HK-2 (cell line): ENCODE measurements at regions not wholly inside any gene's neighbourhood (a gene's known extent, or its start where the extent isn't known, plus 50 kb on each side); places are given as distances from the start of the nearest gene placed in this dataset.

Source experiments
- DNase-seq: peaks from one replicate; pipeline ENCODE4 v3.0.0-alpha.2; 2018; ENCODE audit not compliant: unreplicated experiment

GRCh38 chr6:23154159-23154558 lies 584.8 kb downstream of the HDGFL1 start:
- DNase-seq: no peak

DNA sequence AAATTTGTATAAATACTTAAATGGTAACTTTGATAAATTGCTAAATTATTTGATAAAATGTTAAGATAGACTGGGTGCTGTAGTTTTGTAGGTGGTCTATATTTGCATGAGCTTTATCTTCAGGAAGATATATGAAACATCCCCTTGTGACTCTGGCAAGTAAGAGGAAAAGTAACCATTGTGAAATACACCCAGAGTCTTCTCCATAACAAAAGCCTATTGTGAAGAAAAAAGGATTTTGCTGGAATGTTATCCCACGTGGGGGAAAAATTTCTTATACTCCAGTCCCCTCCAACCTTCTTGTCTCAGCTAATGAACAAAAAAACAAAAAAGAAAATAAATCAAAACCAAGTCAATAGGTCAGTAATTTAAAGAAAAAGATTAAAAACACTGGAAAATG lies 600.7 kb downstream of the HDGFL1 start:
- DNase-seq: no peak

- DNase-seq: no peak
Observed at GRCh38 chr6:23173234-23173633, 603.9 kb downstream of the HDGFL1 start.

GRCh38 chr6:23174781-23175361 lies 605.5 kb downstream of the HDGFL1 start:
- no peak for DNase-seq

DNA sequence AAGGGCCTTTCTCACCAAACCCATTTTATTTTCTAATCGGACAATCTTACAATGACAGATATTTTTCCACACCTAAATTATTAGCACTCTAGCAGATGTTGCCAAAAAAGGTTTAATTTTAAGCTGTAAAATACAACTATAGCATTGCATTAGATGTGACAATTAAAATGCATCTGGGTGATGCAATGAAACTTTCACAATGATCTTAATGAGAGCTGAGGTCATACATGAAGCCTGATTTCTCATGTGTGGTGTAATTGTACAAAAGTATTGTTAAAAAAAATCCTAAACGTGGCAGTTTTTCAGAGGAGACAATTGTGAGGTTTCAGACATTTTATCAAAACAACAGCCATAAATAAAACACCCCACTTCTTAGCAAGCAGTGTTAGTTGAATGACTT lies 606.0 kb downstream of the HDGFL1 start:
- no peak for DNase-seq

- no peak for DNase-seq
Observed at GRCh38 chr6:23176471-23176870, 607.1 kb downstream of the HDGFL1 start.

DNA sequence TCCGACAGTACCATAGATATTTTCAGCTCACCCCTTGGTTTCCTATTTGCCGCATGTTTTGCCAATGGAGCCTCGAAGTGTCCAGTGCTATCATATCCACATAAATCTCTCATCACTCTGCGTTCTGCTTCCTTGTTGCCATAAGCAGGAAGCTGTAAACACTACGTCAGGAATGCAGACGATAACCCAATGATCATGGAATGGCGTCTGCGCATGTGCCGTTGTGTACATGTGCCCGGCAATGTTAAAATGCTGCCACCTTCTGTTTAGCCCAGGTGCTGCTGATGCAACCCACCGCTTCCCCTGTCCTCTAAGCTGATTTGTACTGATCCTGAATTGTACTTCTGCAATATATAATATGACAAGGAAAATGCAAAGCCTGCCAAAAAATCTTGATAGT lies 607.5 kb downstream of the HDGFL1 start:
- DNase-seq: no peak

GRCh38 chr6:23177806-23178205 lies 608.4 kb downstream of the HDGFL1 start:
- DNase-seq: no peak

DNA sequence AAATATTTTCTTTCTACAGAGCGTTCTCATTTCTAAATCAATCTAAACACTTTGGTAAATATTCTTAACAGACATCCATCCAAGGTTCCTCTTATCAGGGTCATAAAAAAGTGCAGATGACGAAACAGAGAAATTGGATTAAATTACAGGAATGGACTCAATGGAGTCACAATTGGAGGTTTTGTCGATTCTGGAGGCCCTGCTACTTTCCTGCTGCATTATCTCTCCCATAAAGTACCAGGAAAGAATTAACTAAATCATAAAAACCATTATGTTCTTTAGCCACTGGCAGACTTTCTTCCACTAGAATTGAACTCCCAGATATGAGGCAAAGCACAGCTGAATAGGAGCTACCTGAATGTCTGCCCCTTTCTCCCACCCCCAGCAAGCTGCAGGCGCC lies 610.6 kb downstream of the HDGFL1 start:
- no peak for DNase-seq

DNA sequence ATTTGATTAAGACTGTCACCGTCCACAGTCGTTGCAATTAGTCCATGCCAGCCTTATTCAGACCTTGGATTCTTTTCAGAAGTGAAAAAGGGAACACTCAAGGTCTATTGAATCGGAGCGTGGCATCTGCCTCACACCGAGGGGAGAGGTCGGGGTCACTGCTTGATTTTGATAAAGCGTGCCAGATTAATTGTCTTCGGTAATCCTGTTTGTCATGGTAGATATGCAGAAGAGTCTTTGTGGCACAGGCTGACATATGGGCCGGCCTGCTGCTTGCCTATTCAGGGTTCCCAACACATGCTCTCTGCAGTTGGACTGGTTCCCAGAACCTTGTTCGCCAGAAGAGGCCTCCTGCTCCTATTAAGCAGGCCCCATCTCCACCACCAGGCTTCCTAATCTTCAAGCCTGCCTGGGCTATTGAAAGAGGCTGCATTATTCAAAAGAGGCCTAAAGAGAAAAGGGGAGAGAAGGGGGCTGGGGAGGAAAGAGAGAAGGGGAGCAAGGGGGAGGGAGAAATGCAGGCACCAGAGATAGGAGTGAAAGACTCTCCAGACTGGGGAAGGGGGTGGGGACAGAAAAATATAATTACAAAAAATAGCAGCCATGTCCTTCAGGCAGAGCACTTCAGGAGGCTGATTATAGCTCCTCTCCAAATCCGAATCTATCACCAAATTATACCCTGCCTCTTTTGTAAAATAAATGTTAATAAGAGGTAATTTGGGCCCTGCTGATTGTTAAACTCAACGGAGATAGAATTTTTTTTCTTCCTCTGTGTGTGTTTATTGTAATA lies 611.3 kb downstream of the HDGFL1 start:
- DNase-seq: no peak

- DNase-seq: no peak
Observed at GRCh38 chr6:23181356-23182110, 612.2 kb downstream of the HDGFL1 start.

DNA sequence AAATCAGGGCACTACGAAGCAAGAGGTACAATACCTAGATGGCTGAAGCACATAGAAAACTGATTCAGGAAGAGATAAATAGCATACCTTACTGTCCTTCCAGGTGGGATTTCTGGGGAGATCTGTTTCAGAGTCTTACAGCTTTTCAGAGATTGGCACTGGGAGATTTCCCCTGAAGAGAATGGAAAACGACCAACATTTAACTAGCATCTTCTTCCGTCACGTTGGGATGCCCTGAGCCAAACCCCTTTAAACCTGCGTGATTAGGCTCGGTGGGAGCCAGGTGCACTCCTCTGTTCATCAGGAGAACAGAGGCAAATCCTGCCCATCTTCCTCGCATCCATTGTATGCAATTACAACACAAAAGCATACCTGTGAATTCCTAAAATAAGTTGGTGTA lies 614.5 kb downstream of the HDGFL1 start:
- no peak for DNase-seq

DNA sequence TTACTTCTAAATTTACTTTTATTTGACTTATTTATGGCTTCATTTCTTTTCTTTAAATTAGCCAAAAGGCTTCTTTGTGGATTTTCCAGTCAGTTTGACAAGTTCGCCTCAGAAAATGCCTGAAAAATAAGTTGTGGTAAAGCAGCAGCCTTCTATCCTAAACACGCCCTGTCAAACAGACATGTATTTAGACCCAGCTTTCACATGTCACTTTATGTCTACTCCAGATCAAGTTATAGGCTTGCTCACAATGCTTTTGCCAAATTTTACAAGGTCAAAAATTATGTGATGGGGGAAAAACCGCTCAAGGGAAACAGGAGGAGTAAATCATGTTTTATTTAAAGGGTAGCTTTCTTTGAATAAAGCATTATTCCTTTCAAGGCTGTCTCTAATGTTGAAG lies 615.0 kb downstream of the HDGFL1 start:
- DNase-seq: no peak

DNA sequence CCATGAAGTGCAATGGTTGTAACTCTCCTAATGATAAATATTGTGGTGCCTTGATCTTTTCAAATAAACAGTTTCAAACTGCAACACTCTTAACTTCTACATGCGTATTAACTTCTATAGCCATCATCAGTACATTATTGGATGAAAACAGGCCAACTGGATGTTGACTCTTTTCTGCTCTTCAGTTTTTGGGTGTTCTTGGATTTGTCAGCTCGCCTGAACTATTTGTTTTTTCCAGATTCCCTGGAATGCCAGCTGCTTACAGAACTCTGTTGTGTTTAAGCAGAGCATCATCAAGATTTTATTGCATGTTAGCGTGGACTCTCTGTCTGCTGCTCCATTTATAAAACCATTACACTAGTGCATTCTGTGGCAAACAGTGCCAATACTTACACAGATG lies 626.1 kb downstream of the HDGFL1 start:
- DNase-seq: no peak

DNA sequence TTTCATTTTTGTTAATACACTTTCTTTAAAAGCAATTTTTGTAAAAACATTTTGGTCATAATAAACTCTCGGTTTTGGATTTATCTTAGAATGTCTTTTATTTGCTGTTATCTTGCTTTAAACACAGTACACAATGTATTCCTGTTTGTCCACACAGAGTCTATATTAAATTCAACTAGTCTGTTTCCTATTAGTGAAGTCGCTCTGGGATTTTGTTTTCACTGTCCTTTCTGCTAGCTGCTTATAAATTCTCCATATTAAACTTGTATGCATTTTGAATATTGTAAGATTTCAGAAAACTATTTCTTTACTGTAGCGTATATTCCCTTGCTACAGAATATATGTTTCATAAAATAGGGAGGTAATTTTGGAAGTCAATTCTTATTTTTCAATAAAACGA lies 630.2 kb downstream of the HDGFL1 start:
- no peak for DNase-seq

DNA sequence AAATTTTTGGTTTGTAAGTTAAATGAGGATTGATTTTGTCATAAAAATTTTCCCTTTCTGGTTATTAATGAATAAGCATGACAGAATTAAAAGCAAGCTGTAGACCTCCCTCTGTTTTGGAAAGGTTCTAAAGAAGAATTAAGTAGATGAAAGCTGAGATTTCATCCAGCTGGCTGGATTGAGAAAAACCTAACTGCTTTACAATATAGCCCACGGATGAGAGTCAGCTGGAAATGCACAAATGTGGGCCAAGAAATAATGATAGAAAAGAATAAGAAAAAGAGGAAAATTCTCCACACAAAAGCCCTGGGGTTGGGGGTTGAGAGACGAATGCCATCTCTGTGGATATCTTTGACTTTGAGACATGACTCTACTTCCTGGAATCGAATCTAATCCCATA lies 631.6 kb downstream of the HDGFL1 start:
- DNase-seq: no peak

GRCh38 chr6:23202207-23202606 lies 632.8 kb downstream of the HDGFL1 start:
- DNase-seq: no peak

DNA sequence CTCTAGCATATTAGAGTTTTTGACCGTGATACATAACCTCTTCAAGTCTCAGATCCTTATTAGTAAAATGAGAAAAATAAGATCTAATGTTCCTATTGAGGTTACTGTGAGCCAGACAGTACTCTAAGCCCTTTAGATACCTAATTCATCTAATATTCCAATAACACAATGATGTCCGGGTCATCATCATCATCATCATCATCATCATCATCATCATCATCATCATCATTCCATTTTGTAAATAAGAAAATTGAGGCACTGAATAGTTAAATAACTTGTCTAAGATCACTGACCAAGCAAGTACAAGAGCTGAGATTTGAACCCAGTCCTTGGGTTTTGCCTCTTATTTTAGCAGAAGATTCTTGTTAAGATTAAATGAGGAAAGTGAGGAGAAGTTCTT lies 643.0 kb downstream of the HDGFL1 start:
- DNase-seq: no peak

- no peak for DNase-seq
Observed at GRCh38 chr6:23213193-23213592, 643.8 kb downstream of the HDGFL1 start.

GRCh38 chr6:23213651-23214050 lies 644.3 kb downstream of the HDGFL1 start:
- DNase-seq: no peak

- no peak for DNase-seq
Observed at GRCh38 chr6:23218751-23219150, 649.4 kb downstream of the HDGFL1 start.

GRCh38 chr6:23222724-23223123 lies 653.4 kb downstream of the HDGFL1 start:
- DNase-seq: no peak

DNA sequence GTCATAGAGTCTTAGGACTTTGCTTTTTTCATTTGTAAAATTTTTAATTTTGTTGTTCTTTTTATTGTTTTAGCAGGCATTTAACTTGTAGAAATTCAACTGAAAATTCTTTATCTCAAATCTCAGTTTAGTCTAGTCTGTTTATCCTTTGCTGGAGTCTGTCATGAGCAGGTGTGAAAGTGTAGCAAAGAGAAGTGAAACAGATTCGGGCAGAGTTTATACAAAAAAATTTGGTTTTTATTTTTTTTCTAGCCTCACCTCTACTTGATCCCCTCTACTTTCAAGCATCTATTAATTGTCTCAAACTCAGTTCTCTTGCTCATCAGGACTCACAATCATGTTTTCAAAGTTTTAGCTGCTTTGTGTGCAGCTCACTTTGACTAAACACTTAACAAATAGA lies 655.2 kb downstream of the HDGFL1 start:
- DNase-seq: no peak
